HG02571 (cell line): ENCODE measurements at regions not wholly inside any gene's neighbourhood (a gene's known extent, or its start where the extent isn't known, plus 50 kb on each side); places are given as distances from the start of the nearest gene placed in this dataset.

ENCODE experiments used
- ATAC-seq: cut with Tn5 transposase; IDR thresholded peaks from one replicate; pipeline ENCODE4 v1.9.1; 2021; ENCODE audit warnings: mild to moderate bottlenecking, moderate library complexity; ENCODE audit not compliant: unreplicated experiment

- ATAC-seq: no peak
Measured at GRCh38 chr2:40760071-40760666, 308.3 kb upstream of the SLC8A1 start.

DNA sequence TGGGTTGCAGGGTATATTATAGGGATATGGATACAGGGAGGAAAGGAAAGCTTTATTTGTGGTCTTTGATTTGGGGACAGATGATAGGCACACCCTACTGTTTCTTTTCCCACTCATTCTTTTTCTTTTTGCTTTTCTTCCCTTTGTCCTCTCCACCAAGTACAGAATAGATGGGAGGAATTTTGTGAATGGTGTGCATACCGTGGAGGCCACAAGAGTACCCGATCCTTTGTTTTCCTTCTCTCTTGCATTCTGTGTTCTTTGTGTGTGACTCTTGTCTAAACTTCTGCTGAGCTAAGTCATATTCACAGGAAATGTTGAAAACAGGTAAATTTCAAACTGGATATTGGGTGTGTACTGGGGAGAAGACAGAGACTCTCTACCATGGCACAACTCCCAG, 321.4 kb upstream of the SLC8A1 start:
- ATAC-seq: no peak

DNA sequence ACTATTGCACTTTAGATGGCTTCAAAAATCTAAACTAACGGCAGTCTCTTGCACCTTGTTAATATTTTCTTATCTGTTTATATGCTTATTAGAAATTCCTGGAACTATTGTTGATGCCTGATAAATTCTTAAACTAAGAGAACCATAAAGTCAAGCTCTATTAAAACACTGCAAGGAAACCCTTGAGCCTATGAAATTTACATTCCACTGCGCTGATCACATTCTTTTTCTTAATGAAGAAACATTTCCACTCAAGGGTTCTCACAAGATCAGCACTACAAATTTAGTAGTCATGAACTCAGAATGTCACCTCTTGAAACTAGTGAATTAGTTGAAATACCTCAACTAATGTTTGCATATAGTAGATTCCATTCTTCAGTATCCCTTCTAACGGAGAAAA, 331.8 kb upstream of the SLC8A1 start:
- no peak for ATAC-seq

DNA sequence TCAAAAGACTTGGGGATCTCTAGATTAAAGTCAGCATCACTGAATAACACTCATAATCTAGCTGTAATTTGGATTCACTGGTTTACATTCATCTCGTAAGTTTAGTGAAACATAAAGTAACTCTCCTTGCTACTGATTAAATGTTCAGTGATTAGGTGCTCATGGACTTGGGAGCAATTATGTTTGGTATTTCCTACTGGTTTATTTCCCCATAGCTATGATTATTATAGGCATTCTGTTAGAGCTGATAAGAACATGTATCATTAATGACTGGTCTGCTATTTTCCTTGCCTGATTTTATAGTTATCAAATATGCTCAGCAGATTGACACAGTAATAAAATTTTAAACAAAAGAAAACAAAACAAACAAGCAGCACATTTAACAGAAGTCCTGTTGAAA, 334.7 kb upstream of the SLC8A1 start:
- ATAC-seq: no peak

DNA sequence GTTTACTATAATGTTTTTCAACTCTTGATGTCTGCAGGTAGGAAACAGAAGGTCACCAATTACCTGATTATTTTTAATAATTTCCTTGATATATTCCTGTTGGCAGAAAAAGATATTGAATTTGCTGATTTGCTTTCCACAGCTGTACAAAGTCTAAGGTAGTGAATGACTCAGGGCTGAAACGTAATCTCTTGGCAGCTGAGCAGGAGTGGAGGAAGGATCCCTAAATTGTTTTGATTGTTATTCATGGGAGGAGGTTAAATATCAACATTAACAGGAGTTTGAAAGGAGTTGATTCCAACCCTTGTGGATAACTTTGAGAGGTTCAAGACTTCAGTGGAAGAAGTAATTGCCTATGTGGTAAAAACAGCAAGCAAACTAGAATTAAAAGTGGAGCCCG, 345.2 kb upstream of the SLC8A1 start:
- ATAC-seq: no peak

GRCh38 chr2:40803900-40804299, 352.0 kb upstream of the SLC8A1 start:
- ATAC-seq: no peak

GRCh38 chr2:40809156-40809555, 357.3 kb upstream of the SLC8A1 start:
- no peak for ATAC-seq

- no peak for ATAC-seq
Measured at GRCh38 chr2:40814616-40815015, 362.7 kb upstream of the SLC8A1 start.

GRCh38 chr2:40820319-40820718, 368.4 kb upstream of the SLC8A1 start:
- ATAC-seq: no peak

DNA sequence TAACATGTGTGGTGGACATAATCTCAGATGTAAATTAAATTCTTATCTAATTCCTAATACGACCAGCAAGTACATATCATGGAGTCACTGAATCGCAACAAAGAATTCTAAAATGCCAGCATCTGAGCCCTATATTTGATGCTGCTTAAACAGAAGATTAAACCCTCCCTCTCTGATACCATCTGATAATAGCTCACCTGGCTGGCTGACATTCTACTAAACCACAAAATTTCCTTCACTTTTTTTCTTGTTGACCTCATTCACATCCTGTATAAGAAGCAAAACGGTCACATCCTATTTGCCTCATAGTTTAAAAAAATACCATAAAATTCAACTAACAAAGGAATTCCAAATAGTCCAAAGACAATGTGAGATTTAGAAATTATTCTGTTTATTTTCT, 371.6 kb upstream of the SLC8A1 start:
- ATAC-seq: no peak

GRCh38 chr2:40824278-40824677, 372.4 kb upstream of the SLC8A1 start:
- ATAC-seq: no peak

DNA sequence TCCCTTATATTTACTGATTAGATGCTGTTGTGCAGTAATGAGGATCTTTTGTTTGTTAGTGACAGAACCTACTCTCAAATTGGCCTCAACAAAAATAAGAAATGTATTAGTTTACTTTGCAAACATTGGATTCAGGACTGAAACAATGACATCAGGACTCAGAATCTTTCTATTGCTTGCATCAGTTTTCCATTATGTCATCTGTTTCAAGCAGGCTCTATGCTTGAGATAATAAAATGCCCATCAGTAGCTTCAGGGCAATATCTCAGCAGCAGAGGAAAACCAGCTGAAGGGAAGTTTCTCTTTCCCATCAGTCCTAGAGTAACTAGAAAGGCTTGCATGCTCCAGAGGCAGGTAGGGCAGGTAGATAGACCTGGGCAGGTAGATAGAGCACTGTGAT, 375.5 kb upstream of the SLC8A1 start:
- ATAC-seq: no peak

GRCh38 chr2:40831321-40831873, 379.5 kb upstream of the SLC8A1 start:
- no peak for ATAC-seq

GRCh38 chr2:40841856-40842255, 390.0 kb upstream of the SLC8A1 start:
- no peak for ATAC-seq

GRCh38 chr2:40844353-40845277, 392.7 kb upstream of the SLC8A1 start:
- no peak for ATAC-seq

DNA sequence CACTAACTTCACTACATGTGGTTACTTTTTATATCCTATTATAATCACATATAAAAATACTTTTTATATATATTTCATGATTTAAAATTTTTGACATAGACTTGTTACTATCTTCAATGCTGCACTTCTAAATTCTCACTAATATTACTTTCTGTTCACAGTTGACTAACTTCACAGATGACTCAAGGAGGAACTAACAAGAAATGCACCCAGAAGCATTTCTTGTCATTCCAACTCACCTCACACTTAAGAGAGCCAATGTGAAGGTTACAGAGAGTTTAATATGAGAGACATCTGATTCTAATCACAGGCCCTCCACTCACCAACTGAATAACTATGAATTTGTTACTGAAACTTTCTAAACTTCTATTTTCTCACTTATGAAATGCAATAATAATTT, 399.8 kb upstream of the SLC8A1 start:
- no peak for ATAC-seq

GRCh38 chr2:40859617-40860016, 407.7 kb upstream of the SLC8A1 start:
- no peak for ATAC-seq

DNA sequence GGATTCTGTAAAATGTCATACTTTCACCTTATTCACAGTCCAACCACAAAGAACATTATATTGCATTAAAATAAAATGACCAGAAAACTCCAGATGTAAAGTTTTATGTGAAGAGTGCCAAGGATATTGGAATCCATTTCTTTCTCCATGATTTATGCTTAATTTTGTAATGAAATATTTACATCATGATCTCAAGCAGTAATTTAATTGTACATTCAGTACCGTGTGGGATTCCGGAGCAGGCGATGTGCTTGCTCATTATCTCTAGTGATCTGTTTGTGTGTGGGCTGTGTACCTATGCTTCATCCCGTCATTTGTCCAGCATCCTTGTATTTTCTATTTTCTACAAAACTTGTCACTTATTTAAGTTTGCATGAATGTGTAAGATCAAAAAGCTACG, 415.9 kb upstream of the SLC8A1 start:
- no peak for ATAC-seq

DNA sequence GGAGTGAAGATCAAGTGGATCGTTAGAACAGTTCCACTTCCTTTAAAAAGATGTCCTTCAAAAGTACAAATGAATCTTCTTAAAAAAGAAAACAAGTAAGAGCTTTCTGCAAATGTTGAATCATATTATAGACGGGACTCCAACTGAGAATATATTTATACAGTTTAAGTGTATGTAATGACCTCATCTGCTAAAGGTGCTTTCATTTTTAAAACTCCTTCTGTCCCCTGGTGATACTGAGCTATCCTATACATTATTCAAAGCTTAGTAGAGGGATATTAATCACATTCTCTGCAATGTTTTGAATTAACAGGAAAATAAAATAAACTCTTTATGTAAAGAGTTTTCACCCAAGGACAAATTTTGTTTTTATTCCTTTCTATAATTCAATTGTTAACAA, 420.7 kb upstream of the SLC8A1 start:
- no peak for ATAC-seq

- ATAC-seq: no peak
Measured at GRCh38 chr2:40874380-40874779, 422.5 kb upstream of the SLC8A1 start.

GRCh38 chr2:40877734-40878288, 425.9 kb upstream of the SLC8A1 start:
- ATAC-seq: no peak

DNA sequence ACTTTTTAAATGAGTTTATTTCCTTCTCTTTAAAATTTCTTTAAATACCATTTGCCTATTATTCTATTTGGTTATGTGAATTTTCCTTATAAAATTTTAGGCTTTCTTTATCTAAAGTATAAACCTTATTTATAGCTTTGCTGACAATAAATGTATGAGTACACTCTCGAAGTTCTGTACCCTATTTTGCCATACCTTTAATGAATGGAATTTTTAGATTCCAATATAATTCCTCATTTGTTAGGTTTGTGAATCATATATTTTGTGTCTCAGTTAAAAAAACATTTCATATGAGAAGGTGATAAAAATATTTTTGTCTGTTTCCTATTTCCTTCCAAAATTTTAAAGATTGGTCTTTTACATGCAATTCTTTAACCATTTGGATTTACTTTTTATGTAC, 427.4 kb upstream of the SLC8A1 start:
- ATAC-seq: no peak
